A673 (cell line): ENCODE measurements at regions not wholly inside any gene's neighbourhood (a gene's known extent, or its start where the extent isn't known, plus 50 kb on each side); places are given as distances from the start of the nearest gene placed in this dataset.

Experiments used
- EZH2 ChIP-seq: fragments of 200-600 bp; sonication (generic); IDR thresholded peaks from 2 replicates; pipeline ENCODE4 v1.6.1; 2017; ENCODE audit warnings: borderline replicate concordance, low read depth, mild to moderate bottlenecking, mixed read lengths, antibody characterized with exemption, low read length; ENCODE audit not compliant: poor library complexity, severe bottlenecking
- TF ChIP-seq, protein P1 (sequence below): fragments of 300-800, 200-600 bp; sonication (generic); conservative IDR thresholded peaks from 2 replicates; pipeline ENCODE4 v1.5.1; 2017; ENCODE audit warnings: low read depth, mild to moderate bottlenecking, antibody characterized with exemption, low read length, moderate library complexity, mixed read lengths

DNA sequence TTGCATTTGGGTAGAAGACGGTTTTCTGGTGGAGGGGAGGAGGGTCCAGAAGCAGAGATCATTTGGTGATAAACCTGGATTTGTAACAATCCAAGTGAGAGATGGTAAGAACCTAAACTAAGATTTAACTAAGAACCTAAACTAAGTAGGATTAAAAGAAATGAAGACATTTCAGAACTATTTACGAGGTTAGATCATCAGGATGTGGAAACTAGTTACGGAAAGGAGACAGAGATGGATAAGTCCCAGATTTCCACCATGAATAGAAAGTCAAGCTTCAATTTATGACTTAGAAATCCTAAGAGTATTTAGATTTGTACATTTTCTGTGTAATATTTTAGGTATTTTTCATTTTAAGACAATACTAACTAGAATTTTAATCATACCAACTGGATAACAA lies 86.3 kb downstream of the SEC16B start:
- TF ChIP-seq, protein P1, sequence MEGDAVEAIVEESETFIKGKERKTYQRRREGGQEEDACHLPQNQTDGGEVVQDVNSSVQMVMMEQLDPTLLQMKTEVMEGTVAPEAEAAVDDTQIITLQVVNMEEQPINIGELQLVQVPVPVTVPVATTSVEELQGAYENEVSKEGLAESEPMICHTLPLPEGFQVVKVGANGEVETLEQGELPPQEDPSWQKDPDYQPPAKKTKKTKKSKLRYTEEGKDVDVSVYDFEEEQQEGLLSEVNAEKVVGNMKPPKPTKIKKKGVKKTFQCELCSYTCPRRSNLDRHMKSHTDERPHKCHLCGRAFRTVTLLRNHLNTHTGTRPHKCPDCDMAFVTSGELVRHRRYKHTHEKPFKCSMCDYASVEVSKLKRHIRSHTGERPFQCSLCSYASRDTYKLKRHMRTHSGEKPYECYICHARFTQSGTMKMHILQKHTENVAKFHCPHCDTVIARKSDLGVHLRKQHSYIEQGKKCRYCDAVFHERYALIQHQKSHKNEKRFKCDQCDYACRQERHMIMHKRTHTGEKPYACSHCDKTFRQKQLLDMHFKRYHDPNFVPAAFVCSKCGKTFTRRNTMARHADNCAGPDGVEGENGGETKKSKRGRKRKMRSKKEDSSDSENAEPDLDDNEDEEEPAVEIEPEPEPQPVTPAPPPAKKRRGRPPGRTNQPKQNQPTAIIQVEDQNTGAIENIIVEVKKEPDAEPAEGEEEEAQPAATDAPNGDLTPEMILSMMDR: no peak
- no peak for TF ChIP-seq EZH2
